Mesothelial cell of epicardium (in vitro differentiated cells): ENCODE measurements at regions not wholly inside any gene's neighbourhood (a gene's known extent, or its start where the extent isn't known, plus 50 kb on each side); places are given as distances from the start of the nearest gene placed in this dataset.

Experiments
- DNase-seq, 2 experiments: peaks; one replicate each; pipeline ENCODE4 v3.0.0; 2021; ENCODE audit warnings: low spot score in 2 of 2; ENCODE audit not compliant: unreplicated experiment in 2 of 2
- H3K27ac Mint-ChIP-seq: 2 replicates; pipeline ENCODE4 v1.8.0; 2021; ENCODE audit warnings: mixed read lengths
- H3K27me3 Mint-ChIP-seq: 2 replicates; pipeline ENCODE4 v1.8.0; 2021; ENCODE audit warnings: low read depth, mixed read lengths
- H3K36me3 Mint-ChIP-seq: 2 replicates; pipeline ENCODE4 v1.8.0; 2021; ENCODE audit warnings: mixed read lengths
- H3K4me1 Mint-ChIP-seq: 2 replicates; pipeline ENCODE4 v1.8.0; 2021; ENCODE audit warnings: mixed read lengths
- H3K4me3 Mint-ChIP-seq: 2 replicates; pipeline ENCODE4 v1.8.0; 2021; ENCODE audit warnings: mild to moderate bottlenecking, moderate library complexity, mixed read lengths
- H3K9me3 Mint-ChIP-seq: 2 replicates; pipeline ENCODE4 v1.8.0; 2021; ENCODE audit warnings: mixed read lengths
- TF ChIP-seq, protein P1 (sequence below): fragments of 200-600 bp; sonication (generic); IDR thresholded peaks from one replicate; pipeline ENCODE4 v1.5.0; 2021; ENCODE audit warnings: antibody characterized with exemption; ENCODE audit not compliant: unreplicated experiment

DNA sequence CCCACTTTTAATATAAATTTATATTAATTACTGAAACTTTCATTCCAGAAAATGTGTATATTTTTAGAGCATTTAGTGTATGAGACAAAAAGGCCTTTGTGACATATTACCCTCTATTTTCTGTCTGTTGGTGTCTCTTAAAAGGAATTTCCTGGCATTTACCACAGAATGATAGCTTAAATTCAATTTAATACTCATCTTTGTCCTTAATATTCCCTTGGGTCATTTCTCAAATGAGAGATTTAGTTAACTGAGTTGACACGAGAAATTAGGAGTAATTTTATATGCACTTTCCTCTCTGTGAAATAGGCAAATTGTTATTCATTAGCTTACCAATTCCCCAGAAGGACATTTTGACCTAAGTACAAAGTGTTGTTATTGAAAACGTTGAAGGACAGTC lies 101.7 kb upstream of the CTTNBP2 start:
- no peaks in the 10 kb centered on the region for H3K9me3 Mint-ChIP-seq
- H3K36me3 Mint-ChIP-seq, result no peaks in the 10 kb centered on the region
- H3K4me3 Mint-ChIP-seq, result no peak overlapping the region
- no peaks in the 10 kb centered on the region for H3K4me1 Mint-ChIP-seq
- TF ChIP-seq, protein P1, sequence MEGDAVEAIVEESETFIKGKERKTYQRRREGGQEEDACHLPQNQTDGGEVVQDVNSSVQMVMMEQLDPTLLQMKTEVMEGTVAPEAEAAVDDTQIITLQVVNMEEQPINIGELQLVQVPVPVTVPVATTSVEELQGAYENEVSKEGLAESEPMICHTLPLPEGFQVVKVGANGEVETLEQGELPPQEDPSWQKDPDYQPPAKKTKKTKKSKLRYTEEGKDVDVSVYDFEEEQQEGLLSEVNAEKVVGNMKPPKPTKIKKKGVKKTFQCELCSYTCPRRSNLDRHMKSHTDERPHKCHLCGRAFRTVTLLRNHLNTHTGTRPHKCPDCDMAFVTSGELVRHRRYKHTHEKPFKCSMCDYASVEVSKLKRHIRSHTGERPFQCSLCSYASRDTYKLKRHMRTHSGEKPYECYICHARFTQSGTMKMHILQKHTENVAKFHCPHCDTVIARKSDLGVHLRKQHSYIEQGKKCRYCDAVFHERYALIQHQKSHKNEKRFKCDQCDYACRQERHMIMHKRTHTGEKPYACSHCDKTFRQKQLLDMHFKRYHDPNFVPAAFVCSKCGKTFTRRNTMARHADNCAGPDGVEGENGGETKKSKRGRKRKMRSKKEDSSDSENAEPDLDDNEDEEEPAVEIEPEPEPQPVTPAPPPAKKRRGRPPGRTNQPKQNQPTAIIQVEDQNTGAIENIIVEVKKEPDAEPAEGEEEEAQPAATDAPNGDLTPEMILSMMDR, result no peak
- DNase-seq, result no peak
- H3K27ac Mint-ChIP-seq, result no peak overlapping the region
- H3K27me3 Mint-ChIP-seq, result no peaks in the 10 kb centered on the region

DNA sequence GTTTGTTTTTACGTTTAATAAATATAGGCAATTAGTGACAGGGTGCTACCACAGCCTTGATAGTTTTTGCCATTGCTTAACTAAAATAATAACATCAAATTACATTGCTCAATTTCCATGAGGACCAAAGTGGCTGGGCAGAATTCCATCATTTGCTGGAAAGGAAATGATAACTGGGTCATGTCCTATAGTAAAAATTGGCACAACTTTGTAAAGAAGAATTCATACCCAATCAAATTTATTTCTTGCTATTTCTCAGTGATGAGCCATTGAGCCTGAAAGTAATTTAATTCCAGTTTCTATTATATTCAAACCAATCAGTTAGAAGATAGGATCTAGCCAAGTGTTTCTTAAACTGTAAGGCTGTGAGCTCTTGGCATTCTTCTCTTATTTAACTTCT lies 102.2 kb upstream of the CTTNBP2 start:
- Mint-ChIP-seq H3K4me1 (no peaks in the 10 kb centered on the region), H3K27ac (no peak overlapping the region), H3K4me3 (no peak overlapping the region), H3K27me3 (no peaks in the 10 kb centered on the region), H3K9me3 (no peaks in the 10 kb centered on the region), H3K36me3 (no peaks in the 10 kb centered on the region)
- DNase-seq, result no peak
- TF ChIP-seq, protein P1, result no peak

DNA sequence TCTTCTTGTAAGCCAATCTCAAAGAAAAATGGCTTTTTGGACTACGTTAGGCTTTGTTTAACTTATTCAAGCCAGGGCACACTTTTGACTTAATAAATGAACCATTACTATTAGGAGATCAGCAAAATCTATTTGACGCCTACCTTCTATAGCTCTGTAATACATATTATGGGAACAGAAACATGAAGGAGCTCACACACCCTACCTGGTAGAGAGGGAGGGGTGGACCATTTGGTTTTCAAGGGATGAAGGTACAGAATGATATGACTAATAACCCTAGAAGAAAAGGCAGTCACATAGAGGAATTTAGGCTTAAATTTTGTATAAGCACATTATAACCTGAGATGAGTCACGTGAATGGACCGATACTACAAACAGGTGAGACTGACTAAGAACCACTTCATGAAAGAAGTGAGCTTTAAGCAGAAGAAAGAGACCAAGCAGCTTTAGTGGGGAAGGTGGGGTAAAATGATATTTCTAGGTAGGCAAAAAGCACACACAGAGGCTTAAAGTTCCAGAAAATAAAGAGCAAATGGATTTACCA lies 106.8 kb upstream of the CTTNBP2 start:
- H3K36me3 Mint-ChIP-seq, result no peaks in the 10 kb centered on the region

DNA sequence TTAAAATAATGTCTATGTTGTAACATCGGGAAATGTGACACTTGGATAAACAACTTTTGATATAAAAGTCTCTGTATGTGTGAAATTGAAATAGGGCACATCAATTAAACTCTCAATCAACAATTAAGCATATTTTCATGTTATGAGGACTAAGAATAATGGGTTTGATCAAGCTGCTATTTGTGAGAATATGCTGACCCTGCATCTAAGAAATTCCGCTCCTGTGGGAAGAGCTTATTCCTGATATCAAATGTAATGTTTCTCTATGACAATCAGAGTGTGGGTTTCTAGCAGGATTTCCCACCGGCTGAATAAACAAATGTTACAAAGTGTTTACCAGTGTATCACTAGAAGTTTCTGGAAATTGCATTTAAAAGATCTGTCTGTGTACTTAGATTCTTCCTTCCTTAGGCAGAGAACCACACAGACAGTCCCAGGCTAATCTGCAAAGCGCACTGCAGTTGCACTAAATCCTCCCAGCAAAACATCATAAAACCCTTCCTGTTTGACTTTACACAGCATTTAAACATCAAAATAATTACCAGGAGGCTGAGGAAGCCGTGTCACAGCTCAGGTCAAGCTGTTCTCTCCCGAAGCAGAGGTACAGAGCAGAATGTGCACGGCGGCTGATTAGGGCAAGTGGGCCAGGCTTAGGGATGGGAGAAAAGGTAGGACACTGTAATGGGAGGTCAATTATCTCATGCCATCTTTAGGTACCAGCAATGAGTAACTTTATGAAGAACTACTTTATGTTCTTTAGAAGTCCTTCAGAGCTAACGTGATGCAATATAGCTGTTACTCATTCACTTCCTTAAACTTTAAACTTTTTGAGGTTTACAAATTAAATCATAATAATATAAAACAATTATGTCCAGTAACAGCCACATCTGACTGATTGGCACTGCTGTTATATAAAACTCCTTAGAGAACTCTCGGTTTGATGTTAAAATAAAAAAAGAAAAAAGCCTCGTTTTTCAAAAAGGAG lies 109.1 kb upstream of the CTTNBP2 start:
- no peak overlapping the region for H3K4me3 Mint-ChIP-seq
- H3K36me3 Mint-ChIP-seq, result no peaks in the 10 kb centered on the region
- TF ChIP-seq, protein P1, result no peak
- no peak for DNase-seq
- no peak overlapping the region for H3K27ac Mint-ChIP-seq
- H3K4me1 Mint-ChIP-seq, result peaks cover 11% of the 10 kb centered on the region
- H3K27me3 Mint-ChIP-seq, result no peaks in the 10 kb centered on the region
- H3K9me3 Mint-ChIP-seq, result peaks cover 4% of the 10 kb centered on the region

More for the DNA sequence above, 106.8 kb upstream of the CTTNBP2 start:
- peaks cover 4% of the 10 kb centered on the region for H3K9me3 Mint-ChIP-seq
- H3K4me1 Mint-ChIP-seq, result peaks cover 10% of the 10 kb centered on the region
- no peak overlapping the region for H3K27ac Mint-ChIP-seq
- no peaks in the 10 kb centered on the region for H3K27me3 Mint-ChIP-seq
- H3K4me3 Mint-ChIP-seq, result no peak overlapping the region
- DNase-seq, result no peak
- TF ChIP-seq, protein P1, result no peak

DNA sequence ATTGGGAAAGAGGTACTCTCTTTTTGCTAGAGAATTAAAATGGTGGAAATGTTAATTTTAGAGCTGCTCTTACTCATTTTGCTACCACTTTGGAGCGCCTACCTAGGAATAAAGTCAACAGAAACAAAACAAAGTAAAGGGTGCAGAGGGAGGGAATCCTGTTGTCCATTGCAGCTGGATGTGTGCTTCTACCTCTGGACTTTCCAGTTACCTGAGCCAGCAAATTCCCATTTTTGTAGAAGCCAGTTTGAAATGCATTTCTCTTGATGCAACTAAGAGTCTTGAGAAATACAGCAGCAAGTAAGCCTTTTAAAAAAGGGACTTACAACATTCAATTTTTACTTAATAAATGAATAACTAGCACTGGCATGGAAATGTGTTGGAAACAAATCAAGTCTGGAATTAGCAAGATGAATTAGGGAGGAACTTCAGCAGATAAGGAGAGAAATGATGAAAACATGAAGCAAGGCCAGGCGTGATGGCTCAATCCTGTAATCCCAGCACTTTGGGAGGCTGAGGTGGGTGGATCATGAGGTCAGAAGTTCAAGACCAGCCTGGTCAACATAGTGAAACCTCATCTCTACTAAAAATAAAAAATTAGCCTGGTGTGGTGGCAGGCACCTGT lies 113.5 kb upstream of the CTTNBP2 start:
- H3K27me3 Mint-ChIP-seq, result no peaks in the 10 kb centered on the region
- H3K36me3 Mint-ChIP-seq, result no peaks in the 10 kb centered on the region
- H3K4me1 Mint-ChIP-seq, result peaks cover 11% of the 10 kb centered on the region

More for the DNA sequence above, 113.5 kb upstream of the CTTNBP2 start:
- TF ChIP-seq, protein P1, result no peak
- Mint-ChIP-seq H3K4me3 (no peak overlapping the region), H3K9me3 (peaks cover 12% of the 10 kb centered on the region), H3K27ac (no peak overlapping the region)
- no peak for DNase-seq
